Panc1 (cell line): ENCODE measurements at regions not wholly inside any gene's neighbourhood (a gene's known extent, or its start where the extent isn't known, plus 50 kb on each side); places are given as distances from the start of the nearest gene placed in this dataset.

Experiments used
- CTCF ChIP-seq: fragments of 450-650 bp; IDR thresholded peaks from 2 replicates; pipeline ENCODE4 v1.5.1; 2017; ENCODE audit warnings: mild to moderate bottlenecking
- POLR2AphosphoS5 ChIP-seq: IDR thresholded peaks from 2 replicates; pipeline ENCODE4 v1.6.1; 2012; ENCODE audit warnings: mild to moderate bottlenecking, low read depth, low read length, moderate library complexity
- TCF7L2 ChIP-seq: IDR thresholded peaks from 2 replicates; pipeline ENCODE4 v1.6.1; 2011; ENCODE audit warnings: mild to moderate bottlenecking, low read depth, low read length, inconsistent platforms

DNA sequence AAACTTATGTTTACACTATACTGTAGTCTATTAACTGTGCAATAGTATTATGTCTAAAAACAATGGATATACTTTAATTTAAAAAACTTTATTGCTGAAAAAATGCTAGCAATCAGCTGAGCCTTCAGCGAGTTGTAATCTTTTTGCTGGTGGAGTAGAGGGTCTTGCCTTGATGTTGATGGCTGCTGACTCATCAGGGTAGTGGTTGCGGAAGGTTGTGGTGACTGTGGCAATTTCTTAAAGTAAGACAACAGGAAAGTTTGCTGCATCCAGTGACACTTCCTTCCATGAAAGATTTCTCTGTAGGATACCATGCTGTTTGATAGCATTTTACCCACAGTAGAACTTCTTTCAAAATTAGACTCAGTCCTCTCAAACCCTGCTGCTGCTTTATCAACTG lies 234.7 kb upstream of the CSF3R start:
- TF ChIP-seq CTCF (no peak), POLR2AphosphoS5 (no peak), TCF7L2 (no peak)
